ENCODE measurements at regions not wholly inside any gene's neighbourhood (a gene's known extent, or its start where the extent isn't known, plus 50 kb on each side); places are given as distances from the start of the nearest gene placed in this dataset.

DNA sequence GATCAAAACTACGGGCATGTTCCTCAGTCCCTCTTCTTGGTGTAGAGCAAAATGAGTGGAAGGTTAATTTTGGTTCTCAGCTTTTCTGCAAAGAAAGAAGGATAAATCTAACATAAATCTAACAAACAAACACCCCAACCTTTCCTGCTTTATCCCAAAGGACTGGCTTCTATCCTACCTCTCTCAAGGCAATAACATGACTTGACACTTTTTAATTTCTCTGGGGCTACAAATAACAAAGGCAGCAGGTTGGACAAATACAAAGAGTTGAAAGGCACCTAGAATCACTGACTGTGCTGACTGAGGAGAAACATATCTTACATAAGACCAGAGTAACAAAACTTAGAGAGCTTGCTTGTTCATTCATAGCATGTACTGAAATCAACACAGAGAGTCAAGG lies 703.6 kb upstream of the PITX2 start:
- TF ChIP-seq TAF1 (IDR thresholded peaks at IDR 0.05; ENCODE audit: low read depth) (no peak), EGR1 (IDR thresholded peaks at IDR 0.05) (no peak), FOXM1 (IDR thresholded peaks at IDR 0.05; ENCODE audit: borderline replicate concordance, low read depth) (no peak), ZBTB7A (IDR thresholded peaks at IDR 0.05; ENCODE audit: low read depth) (no peak), CEBPB (IDR thresholded peaks at IDR 0.05) (no peak), RAD21 (IDR thresholded peaks at IDR 0.05; ENCODE audit: low read depth) (no peak)
- TF ChIP-seq, protein P1, sequence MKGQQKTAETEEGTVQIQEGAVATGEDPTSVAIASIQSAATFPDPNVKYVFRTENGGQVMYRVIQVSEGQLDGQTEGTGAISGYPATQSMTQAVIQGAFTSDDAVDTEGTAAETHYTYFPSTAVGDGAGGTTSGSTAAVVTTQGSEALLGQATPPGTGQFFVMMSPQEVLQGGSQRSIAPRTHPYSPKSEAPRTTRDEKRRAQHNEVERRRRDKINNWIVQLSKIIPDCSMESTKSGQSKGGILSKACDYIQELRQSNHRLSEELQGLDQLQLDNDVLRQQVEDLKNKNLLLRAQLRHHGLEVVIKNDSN (IDR thresholded peaks at IDR 0.05): no peak

DNA sequence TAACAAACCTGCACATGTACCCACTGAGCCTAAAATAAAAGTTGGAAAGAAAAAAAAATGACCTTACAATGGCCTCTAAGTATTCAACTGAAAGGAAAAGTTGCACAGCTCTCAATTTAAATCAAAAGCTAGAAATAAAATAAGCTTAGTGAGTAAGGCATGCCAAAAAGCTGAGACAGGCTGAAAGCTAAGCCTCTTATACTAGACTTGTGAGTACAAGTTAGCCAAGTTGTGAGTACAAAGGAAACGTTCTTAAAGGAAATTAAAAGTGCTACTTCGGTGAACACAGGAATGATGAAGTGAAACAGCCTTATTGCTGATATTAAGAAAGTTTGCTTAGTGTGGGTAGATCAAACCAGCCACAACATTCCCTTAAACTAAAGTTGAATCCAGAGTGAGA lies 707.9 kb upstream of the PITX2 start:
- TF ChIP-seq FOXM1 (IDR thresholded peaks at IDR 0.05; ENCODE audit: borderline replicate concordance, low read depth): no peak
- TF ChIP-seq, protein P2, sequence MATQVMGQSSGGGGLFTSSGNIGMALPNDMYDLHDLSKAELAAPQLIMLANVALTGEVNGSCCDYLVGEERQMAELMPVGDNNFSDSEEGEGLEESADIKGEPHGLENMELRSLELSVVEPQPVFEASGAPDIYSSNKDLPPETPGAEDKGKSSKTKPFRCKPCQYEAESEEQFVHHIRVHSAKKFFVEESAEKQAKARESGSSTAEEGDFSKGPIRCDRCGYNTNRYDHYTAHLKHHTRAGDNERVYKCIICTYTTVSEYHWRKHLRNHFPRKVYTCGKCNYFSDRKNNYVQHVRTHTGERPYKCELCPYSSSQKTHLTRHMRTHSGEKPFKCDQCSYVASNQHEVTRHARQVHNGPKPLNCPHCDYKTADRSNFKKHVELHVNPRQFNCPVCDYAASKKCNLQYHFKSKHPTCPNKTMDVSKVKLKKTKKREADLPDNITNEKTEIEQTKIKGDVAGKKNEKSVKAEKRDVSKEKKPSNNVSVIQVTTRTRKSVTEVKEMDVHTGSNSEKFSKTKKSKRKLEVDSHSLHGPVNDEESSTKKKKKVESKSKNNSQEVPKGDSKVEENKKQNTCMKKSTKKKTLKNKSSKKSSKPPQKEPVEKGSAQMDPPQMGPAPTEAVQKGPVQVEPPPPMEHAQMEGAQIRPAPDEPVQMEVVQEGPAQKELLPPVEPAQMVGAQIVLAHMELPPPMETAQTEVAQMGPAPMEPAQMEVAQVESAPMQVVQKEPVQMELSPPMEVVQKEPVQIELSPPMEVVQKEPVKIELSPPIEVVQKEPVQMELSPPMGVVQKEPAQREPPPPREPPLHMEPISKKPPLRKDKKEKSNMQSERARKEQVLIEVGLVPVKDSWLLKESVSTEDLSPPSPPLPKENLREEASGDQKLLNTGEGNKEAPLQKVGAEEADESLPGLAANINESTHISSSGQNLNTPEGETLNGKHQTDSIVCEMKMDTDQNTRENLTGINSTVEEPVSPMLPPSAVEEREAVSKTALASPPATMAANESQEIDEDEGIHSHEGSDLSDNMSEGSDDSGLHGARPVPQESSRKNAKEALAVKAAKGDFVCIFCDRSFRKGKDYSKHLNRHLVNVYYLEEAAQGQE (IDR thresholded peaks at IDR 0.05; ENCODE audit: low read depth): no peak
- no peak for TF ChIP-seq CREB1 (IDR thresholded peaks at IDR 0.05; ENCODE audit: low read depth)
- TF ChIP-seq CEBPB (IDR thresholded peaks at IDR 0.05): no peak
- TF ChIP-seq EGR1 (IDR thresholded peaks at IDR 0.05): no peak
- TF ChIP-seq TCF12 (IDR thresholded peaks at IDR 0.05; ENCODE audit: low read depth): no peak
- TF ChIP-seq TAF1 (IDR thresholded peaks at IDR 0.05; ENCODE audit: low read depth): no peak
- TF ChIP-seq TEAD4 (IDR thresholded peaks at IDR 0.05): no peak
- TF ChIP-seq, protein P3, sequence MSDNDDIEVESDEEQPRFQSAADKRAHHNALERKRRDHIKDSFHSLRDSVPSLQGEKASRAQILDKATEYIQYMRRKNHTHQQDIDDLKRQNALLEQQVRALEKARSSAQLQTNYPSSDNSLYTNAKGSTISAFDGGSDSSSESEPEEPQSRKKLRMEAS (IDR thresholded peaks at IDR 0.05): no peak

DNA sequence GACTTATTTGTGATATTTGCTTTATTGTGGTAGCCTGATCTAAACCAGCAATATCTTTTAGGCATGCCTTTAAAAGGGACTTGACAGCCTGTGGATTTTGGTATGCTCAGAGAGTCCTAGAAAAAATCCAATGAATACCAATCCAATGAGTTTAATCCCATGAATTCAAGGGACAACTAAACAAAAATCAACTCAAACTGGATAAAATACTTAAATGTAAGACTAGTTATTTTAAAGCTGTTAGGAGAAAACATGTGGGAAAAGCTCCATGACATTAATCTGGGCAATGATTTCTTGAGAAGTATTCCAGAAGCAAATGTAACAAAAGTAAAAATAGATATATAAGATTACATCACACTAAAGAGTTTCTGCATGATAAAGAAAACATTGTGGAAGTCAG lies 711.5 kb upstream of the PITX2 start:
- TF ChIP-seq EGR1 (IDR thresholded peaks at IDR 0.05): no peak
- TF ChIP-seq, protein P2 (IDR thresholded peaks at IDR 0.05; ENCODE audit: low read depth): no peak
- no peak for TF ChIP-seq CEBPB (IDR thresholded peaks at IDR 0.05)
- no peak for TF ChIP-seq CREB1 (IDR thresholded peaks at IDR 0.05; ENCODE audit: low read depth)
- TF ChIP-seq TCF12 (IDR thresholded peaks at IDR 0.05; ENCODE audit: low read depth): no peak
- TF ChIP-seq, protein P1 (IDR thresholded peaks at IDR 0.05): no peak
- TF ChIP-seq TEAD4 (IDR thresholded peaks at IDR 0.05): no peak
- no peak for TF ChIP-seq RAD21 (IDR thresholded peaks at IDR 0.05; ENCODE audit: low read depth)

DNA sequence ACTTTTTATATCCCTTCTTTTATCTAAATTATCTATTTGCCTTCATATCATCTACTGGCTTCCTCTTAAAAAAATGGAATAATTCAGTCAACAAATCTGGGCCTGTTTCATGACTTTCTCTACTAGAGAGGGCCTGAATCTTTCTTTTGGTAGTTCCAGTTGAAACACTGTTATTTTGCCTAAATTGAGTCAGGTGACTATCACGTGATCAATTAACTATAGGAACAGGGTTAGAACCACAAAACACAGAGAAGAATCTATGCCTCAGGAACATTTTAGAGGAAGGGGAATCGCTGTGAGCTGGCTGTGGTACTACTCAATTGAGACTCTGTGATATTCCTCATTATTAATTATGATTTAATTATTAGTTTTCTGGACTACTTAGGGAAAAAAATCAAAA lies 736.7 kb upstream of the PITX2 start:
- TF ChIP-seq, protein P3 (IDR thresholded peaks at IDR 0.05): no peak
- TF ChIP-seq EGR1 (IDR thresholded peaks at IDR 0.05) (no peak), TCF12 (IDR thresholded peaks at IDR 0.05; ENCODE audit: low read depth) (no peak), ZBTB7A (IDR thresholded peaks at IDR 0.05; ENCODE audit: low read depth) (no peak), TEAD4 (IDR thresholded peaks at IDR 0.05) (no peak), NFIC (IDR thresholded peaks at IDR 0.05) (no peak), YY1 (IDR thresholded peaks at IDR 0.05; ENCODE audit: low read depth) (no peak), CREB1 (IDR thresholded peaks at IDR 0.05; ENCODE audit: low read depth) (no peak), FOXM1 (IDR thresholded peaks at IDR 0.05; ENCODE audit: borderline replicate concordance, low read depth) (no peak), TAF1 (IDR thresholded peaks at IDR 0.05; ENCODE audit: low read depth) (no peak)
- TF ChIP-seq, protein P2 (IDR thresholded peaks at IDR 0.05; ENCODE audit: low read depth): no peak
- TF ChIP-seq, protein P1 (IDR thresholded peaks at IDR 0.05): no peak

DNA sequence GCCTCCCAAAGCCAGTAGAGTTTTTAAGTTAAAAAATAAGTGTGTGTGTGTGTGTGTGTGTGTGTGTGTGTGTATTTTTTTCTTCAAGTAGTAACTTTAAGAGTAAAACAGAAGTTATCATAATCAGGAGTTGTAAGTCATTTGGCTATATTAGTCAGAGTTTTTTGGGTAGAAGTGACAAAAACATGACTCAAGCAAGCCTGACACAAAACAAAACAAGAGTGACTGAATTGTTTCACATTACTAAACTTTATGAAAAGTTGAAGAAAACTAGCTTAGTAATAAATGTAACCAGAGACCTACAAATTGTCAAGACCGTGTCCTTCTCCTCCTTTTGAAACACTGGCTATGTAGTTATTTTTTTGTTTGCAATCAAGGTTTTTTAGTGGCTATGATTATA lies 738.0 kb upstream of the PITX2 start:
- TF ChIP-seq ZBTB7A (IDR thresholded peaks at IDR 0.05; ENCODE audit: low read depth): no peak
- no peak for TF ChIP-seq CEBPB (IDR thresholded peaks at IDR 0.05)
- TF ChIP-seq RAD21 (IDR thresholded peaks at IDR 0.05; ENCODE audit: low read depth): no peak
- TF ChIP-seq NFIC (IDR thresholded peaks at IDR 0.05): no peak
- TF ChIP-seq, protein P1 (IDR thresholded peaks at IDR 0.05): no peak
- TF ChIP-seq, protein P3 (IDR thresholded peaks at IDR 0.05): no peak
- no peak for TF ChIP-seq TEAD4 (IDR thresholded peaks at IDR 0.05)
- TF ChIP-seq, protein P2 (IDR thresholded peaks at IDR 0.05; ENCODE audit: low read depth): no peak
- no peak for TF ChIP-seq EGR1 (IDR thresholded peaks at IDR 0.05)
- TF ChIP-seq EP300 (IDR thresholded peaks at IDR 0.05; ENCODE audit: borderline replicate concordance): no peak
- no peak for TF ChIP-seq CREB1 (IDR thresholded peaks at IDR 0.05; ENCODE audit: low read depth)
- no peak for TF ChIP-seq TCF12 (IDR thresholded peaks at IDR 0.05; ENCODE audit: low read depth)
- no peak for TF ChIP-seq FOXM1 (IDR thresholded peaks at IDR 0.05; ENCODE audit: borderline replicate concordance, low read depth)
- TF ChIP-seq YY1 (IDR thresholded peaks at IDR 0.05; ENCODE audit: low read depth): no peak
- no peak for TF ChIP-seq TAF1 (IDR thresholded peaks at IDR 0.05; ENCODE audit: low read depth)

Data from Ishikawa (cell line).